H9 (cell line): ENCODE measurements at regions not wholly inside any gene's neighbourhood (a gene's known extent, or its start where the extent isn't known, plus 50 kb on each side); places are given as distances from the start of the nearest gene placed in this dataset.

ENCODE experiments used
- DNase-seq: peaks from one replicate; pipeline ENCODE4 v3.0.0-alpha.2; 2017
- H2AFZ ChIP-seq: one replicate; pipeline ENCODE4 v1.6.1; 2013; ENCODE audit warnings: mild to moderate bottlenecking, low read length, control low read depth, moderate library complexity
- H2AK5ac ChIP-seq: 2 replicates; pipeline ENCODE4 v1.6.1; 2013; ENCODE audit warnings: low read length, control low read depth, mixed read lengths; ENCODE audit not compliant: insufficient read length
- H2BK120ac ChIP-seq: one replicate; pipeline ENCODE4 v1.6.1; 2013; ENCODE audit warnings: low read depth, mild to moderate bottlenecking, low read length, control low read depth, inconsistent platforms; ENCODE audit not compliant: poor library complexity, severe bottlenecking
- H2BK12ac ChIP-seq: 2 replicates; pipeline ENCODE4 v1.6.1; 2013; ENCODE audit warnings: low read length, control low read depth, mixed read lengths, low read depth; ENCODE audit not compliant: insufficient read length
- H2BK15ac ChIP-seq: 2 replicates; pipeline ENCODE4 v1.6.1; 2013; ENCODE audit warnings: low read depth, low read length, control low read depth
- H2BK20ac ChIP-seq: one replicate; pipeline ENCODE4 v1.6.1; 2013; ENCODE audit warnings: low read depth, mild to moderate bottlenecking, low read length, control low read depth, inconsistent platforms; ENCODE audit not compliant: poor library complexity, severe bottlenecking
- H2BK5ac ChIP-seq: 2 replicates; pipeline ENCODE4 v1.6.1; 2013; ENCODE audit warnings: low read length, control low read depth, mixed read lengths; ENCODE audit not compliant: insufficient read length
- H3K14ac ChIP-seq: 2 replicates; pipeline ENCODE4 v1.6.1; 2013; ENCODE audit warnings: low read length, control low read depth; ENCODE audit not compliant: insufficient read depth
- H3K18ac ChIP-seq: 2 replicates; pipeline ENCODE4 v1.6.1; 2013; ENCODE audit warnings: low read depth, mild to moderate bottlenecking, mixed read lengths, low read length, control low read depth; ENCODE audit not compliant: insufficient read length
- H3K23ac ChIP-seq: 2 replicates; pipeline ENCODE4 v1.6.1; 2013; ENCODE audit warnings: low read length, control low read depth, mixed read lengths, low read depth; ENCODE audit not compliant: insufficient read length
- H3K23me2 ChIP-seq: 2 replicates; pipeline ENCODE4 v1.6.1; 2013; ENCODE audit warnings: low read depth, mild to moderate bottlenecking, mixed read lengths, low read length, control low read depth; ENCODE audit not compliant: insufficient read length, poor library complexity, severe bottlenecking
- H3K27ac ChIP-seq: 2 replicates; pipeline ENCODE4 v1.5.1; 2013; ENCODE audit warnings: low read length, control low read depth, mixed read lengths, low read depth; ENCODE audit not compliant: insufficient read length
- H3K27me3 ChIP-seq: 2 replicates; pipeline ENCODE4 v1.6.1; 2013; ENCODE audit warnings: low read length, control low read depth, inconsistent platforms; ENCODE audit not compliant: insufficient read depth
- H3K4ac ChIP-seq: 2 replicates; pipeline ENCODE4 v1.6.1; 2013; ENCODE audit warnings: low read depth, mild to moderate bottlenecking, control low read depth, inconsistent platforms, low read length, moderate library complexity
- H3K4me1 ChIP-seq: 2 replicates; pipeline ENCODE4 v1.6.1; 2013; ENCODE audit warnings: low read length, control low read depth, inconsistent platforms; ENCODE audit not compliant: insufficient read depth
- H3K4me2 ChIP-seq: 2 replicates; pipeline ENCODE4 v1.6.1; 2013; ENCODE audit warnings: low read length, control low read depth, mixed read lengths; ENCODE audit not compliant: insufficient read length, insufficient read depth
- H3K56ac ChIP-seq: 2 replicates; pipeline ENCODE4 v1.6.1; 2013; ENCODE audit warnings: low read depth, mild to moderate bottlenecking, mixed read lengths, low read length, control low read depth; ENCODE audit not compliant: insufficient read length
- H3K79me1 ChIP-seq: 2 replicates; pipeline ENCODE4 v1.6.1; 2013; ENCODE audit warnings: low read depth, mild to moderate bottlenecking, moderate library complexity, low read length, control low read depth, inconsistent platforms; ENCODE audit not compliant: insufficient read depth, poor library complexity, severe bottlenecking
- H3K79me2 ChIP-seq: 2 replicates; pipeline ENCODE4 v1.6.1; 2013; ENCODE audit warnings: low read length, control low read depth, inconsistent platforms; ENCODE audit not compliant: insufficient read depth
- H3K9ac ChIP-seq: 2 replicates; pipeline ENCODE4 v1.6.1; 2013; ENCODE audit warnings: low read length, control low read depth, mixed read lengths; ENCODE audit not compliant: insufficient read length; ENCODE audit errors: extremely low read depth
- H3K9me3 ChIP-seq: one replicate; pipeline ENCODE4 v1.6.1; 2013; ENCODE audit warnings: low read depth, low read length, inconsistent platforms; ENCODE audit not compliant: control insufficient read depth
- H3T11ph ChIP-seq: one replicate; pipeline ENCODE4 v1.6.1; 2013; ENCODE audit warnings: mild to moderate bottlenecking, low read length, control low read depth, inconsistent platforms
- H4K20me1 ChIP-seq: one replicate; pipeline ENCODE4 v1.6.1; 2013; ENCODE audit not compliant: control insufficient read depth, insufficient read length, insufficient read depth
- H4K5ac ChIP-seq: 2 replicates; pipeline ENCODE4 v1.6.1; 2013; ENCODE audit warnings: low read depth, mild to moderate bottlenecking, mixed read lengths, low read length, control low read depth; ENCODE audit not compliant: insufficient read length
- H4K8ac ChIP-seq: replicated peaks from 2 replicates; pipeline ENCODE4 v1.6.1; 2013; ENCODE audit warnings: low read length, control low read depth, mixed read lengths, low read depth; ENCODE audit not compliant: insufficient read length
- H4K91ac ChIP-seq: 2 replicates; pipeline ENCODE4 v1.6.1; 2013; ENCODE audit warnings: low read depth, mild to moderate bottlenecking, moderate library complexity, mixed read lengths, low read length, control low read depth; ENCODE audit not compliant: insufficient read length
- H3K27ac Mint-ChIP-seq, 3 experiments: 2 replicates in 2 of 3; 3 replicates in 1 of 3; pipeline ENCODE4 v1.8.0; 2020 to 2021; ENCODE audit warnings: mixed read lengths in 3 of 3, mild to moderate bottlenecking in 1 of 3, moderate library complexity in 1 of 3
- H3K27me3 Mint-ChIP-seq: 2 replicates; pipeline ENCODE4 v1.8.0; 2021; ENCODE audit warnings: low read depth, mild to moderate bottlenecking, moderate library complexity, mixed read lengths
- H3K36me3 Mint-ChIP-seq, 3 experiments: 2 replicates in 2 of 3; 3 replicates in 1 of 3; pipeline ENCODE4 v1.8.0; 2020 to 2021; ENCODE audit warnings: low read depth in 3 of 3, mixed read lengths in 3 of 3; ENCODE audit not compliant: insufficient read depth in 1 of 3
- H3K4me1 Mint-ChIP-seq, 2 experiments: 2 replicates each; pipeline ENCODE4 v1.8.0; 2020; ENCODE audit warnings: mixed read lengths in 2 of 2
- H3K4me3 Mint-ChIP-seq, 2 experiments: 2 replicates in 1 of 2; 3 replicates in 1 of 2; pipeline ENCODE4 v1.8.0; 2020 to 2021; ENCODE audit warnings: mild to moderate bottlenecking in 2 of 2, mixed read lengths in 2 of 2, moderate library complexity in 1 of 2
- H3K9me3 Mint-ChIP-seq, 2 experiments: 2 replicates in 1 of 2; 3 replicates in 1 of 2; pipeline ENCODE4 v1.8.0; 2020; ENCODE audit warnings: mild to moderate bottlenecking in 2 of 2, mixed read lengths in 2 of 2, moderate library complexity in 1 of 2
- TF ChIP-seq, protein P1 (sequence below): fragments of 200-600 bp; sonication (generic); conservative IDR thresholded peaks from 3 replicates; pipeline ENCODE4 v1.8.0; 2021; ENCODE audit warnings: antibody characterized with exemption, mild to moderate bottlenecking

DNA sequence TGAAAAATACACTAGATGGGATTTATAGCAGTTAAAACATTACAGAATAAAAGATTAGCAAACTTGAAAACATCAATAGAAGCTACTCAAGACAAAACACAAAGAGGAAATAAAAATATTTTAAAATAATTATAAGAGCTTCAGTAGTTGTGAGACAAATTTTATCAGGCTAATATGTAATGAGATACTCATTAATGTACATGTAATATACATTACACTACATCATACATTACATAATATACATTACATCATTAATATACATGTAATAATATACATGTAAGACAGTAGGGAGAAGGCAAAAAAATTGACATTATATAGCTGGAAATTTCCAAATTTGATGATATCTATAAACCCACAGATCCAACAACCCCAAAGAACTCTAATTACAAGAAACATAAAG lies 249.4 kb upstream of the HMGA2 start:
- no peak overlapping the region for H3K56ac ChIP-seq
- no peak overlapping the region for H2AK5ac ChIP-seq
- H3T11ph ChIP-seq, result no peak overlapping the region
- no peak overlapping the region for H4K5ac ChIP-seq
- no peak overlapping the region for H2AFZ ChIP-seq
- DNase-seq, result no peak
- H3K23me2 ChIP-seq, result no peaks in the 10 kb centered on the region
- no peak overlapping the region for H3K14ac ChIP-seq
- no peaks in the 10 kb centered on the region for H4K20me1 ChIP-seq
- H3K4ac ChIP-seq, result no peak overlapping the region
- no peak overlapping the region for H3K9ac ChIP-seq
- no peak overlapping the region for H2BK5ac ChIP-seq
- no peaks in the 10 kb centered on the region; a peak in 2 of 7 replicates for H3K36me3 Mint-ChIP-seq
- peaks cover 5 to 14% of the 10 kb centered on the region in 2 experiments; a peak in 4 of 5 replicates for H3K9me3 Mint-ChIP-seq
- no peak overlapping the region for H2BK12ac ChIP-seq
- no peaks in the 10 kb centered on the region for H3K4me1 ChIP-seq
- no peaks in the 10 kb centered on the region for H3K9me3 ChIP-seq
- H3K79me2 ChIP-seq, result no peaks in the 10 kb centered on the region
- no peaks in the 10 kb centered on the region; the same call in 1 of the 2 replicates for H3K27me3 Mint-ChIP-seq
- no peak overlapping the region for H3K27ac Mint-ChIP-seq
- H4K8ac ChIP-seq, result no peak overlapping the region
- TF ChIP-seq, protein P1, sequence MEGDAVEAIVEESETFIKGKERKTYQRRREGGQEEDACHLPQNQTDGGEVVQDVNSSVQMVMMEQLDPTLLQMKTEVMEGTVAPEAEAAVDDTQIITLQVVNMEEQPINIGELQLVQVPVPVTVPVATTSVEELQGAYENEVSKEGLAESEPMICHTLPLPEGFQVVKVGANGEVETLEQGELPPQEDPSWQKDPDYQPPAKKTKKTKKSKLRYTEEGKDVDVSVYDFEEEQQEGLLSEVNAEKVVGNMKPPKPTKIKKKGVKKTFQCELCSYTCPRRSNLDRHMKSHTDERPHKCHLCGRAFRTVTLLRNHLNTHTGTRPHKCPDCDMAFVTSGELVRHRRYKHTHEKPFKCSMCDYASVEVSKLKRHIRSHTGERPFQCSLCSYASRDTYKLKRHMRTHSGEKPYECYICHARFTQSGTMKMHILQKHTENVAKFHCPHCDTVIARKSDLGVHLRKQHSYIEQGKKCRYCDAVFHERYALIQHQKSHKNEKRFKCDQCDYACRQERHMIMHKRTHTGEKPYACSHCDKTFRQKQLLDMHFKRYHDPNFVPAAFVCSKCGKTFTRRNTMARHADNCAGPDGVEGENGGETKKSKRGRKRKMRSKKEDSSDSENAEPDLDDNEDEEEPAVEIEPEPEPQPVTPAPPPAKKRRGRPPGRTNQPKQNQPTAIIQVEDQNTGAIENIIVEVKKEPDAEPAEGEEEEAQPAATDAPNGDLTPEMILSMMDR, result no peak
- H3K4me2 ChIP-seq, result no peak overlapping the region
- no peak overlapping the region for H3K18ac ChIP-seq
- no peak overlapping the region for H3K4me3 Mint-ChIP-seq
- H2BK20ac ChIP-seq, result no peak overlapping the region
- no peaks in the 10 kb centered on the region for H3K27me3 ChIP-seq
- H3K79me1 ChIP-seq, result no peaks in the 10 kb centered on the region
- H3K27ac ChIP-seq, result no peak overlapping the region
- H3K4me1 Mint-ChIP-seq, result no peaks in the 10 kb centered on the region
- H2BK120ac ChIP-seq, result no peak overlapping the region
- H3K23ac ChIP-seq, result no peak overlapping the region
- H4K91ac ChIP-seq, result no peak overlapping the region
- H2BK15ac ChIP-seq, result no peak overlapping the region
